Liver (tissue), 8 donors: ENCODE measurements at regions not wholly inside any gene's neighbourhood (a gene's known extent, or its start where the extent isn't known, plus 50 kb on each side); places are given as distances from the start of the nearest gene placed in this dataset.

Experiments used
- DNase-seq: peaks from one replicate; pipeline ENCODE4 v3.0.0-alpha.2; 2017; ENCODE audit warnings: low spot score
- H3K27ac ChIP-seq, 2 donors: one replicate each; pipeline ENCODE4 v1.7.0; 2013; ENCODE audit warnings: inconsistent platforms in 2 of 2, low read length in 2 of 2, control low read depth in 1 of 2, low read depth in 1 of 2, mild to moderate bottlenecking in 1 of 2
- H3K27me3 ChIP-seq, 4 donors: one replicate each; pipeline versions ENCODE4 v1.6.1 to v1.7.0; 2013; ENCODE audit warnings: low read length in 3 of 4, inconsistent platforms in 1 of 4, mild to moderate bottlenecking in 1 of 4, moderate library complexity in 1 of 4; ENCODE audit not compliant: control insufficient read depth in 4 of 4, insufficient read depth in 4 of 4
- H3K36me3 ChIP-seq, 4 donors: one replicate each; pipeline versions ENCODE4 v1.6.1 to v1.7.0; 2013; ENCODE audit warnings: low read length in 3 of 4, mild to moderate bottlenecking in 3 of 4, low read depth in 1 of 4, moderate library complexity in 1 of 4; ENCODE audit not compliant: control insufficient read depth in 4 of 4, insufficient read depth in 3 of 4
- H3K4me1 ChIP-seq, 4 donors: one replicate each; pipeline versions ENCODE4 v1.6.1 to v1.7.0; 2013; ENCODE audit warnings: low read length in 3 of 4, mild to moderate bottlenecking in 3 of 4, moderate library complexity in 1 of 4; ENCODE audit not compliant: control insufficient read depth in 4 of 4, insufficient read depth in 4 of 4
- H3K4me3 ChIP-seq, 3 donors: one replicate each; pipeline versions ENCODE4 v1.6.1 to v1.7.0; 2013; ENCODE audit warnings: low read length in 3 of 3, control low read depth in 1 of 3, low read depth in 1 of 3, mild to moderate bottlenecking in 1 of 3
- H3K9ac ChIP-seq, 2 donors: one replicate each; pipeline ENCODE4 v1.7.0; 2013; ENCODE audit warnings: low read length in 2 of 2, mild to moderate bottlenecking in 2 of 2, moderate library complexity in 2 of 2, control low read depth in 1 of 2, low read depth in 1 of 2
- H3K9me3 ChIP-seq, 4 donors: one replicate each; pipeline versions ENCODE4 v1.6.1 to v1.7.0; 2013; ENCODE audit warnings: low read length in 3 of 4; ENCODE audit not compliant: control insufficient read depth in 4 of 4
- EGR1 ChIP-seq, 2 donors: IDR thresholded peaks; 2 replicates each; pipeline ENCODE4 v1.6.1; 2016 to 2018; ENCODE audit warnings: antibody characterized with exemption in 2 of 2, low read depth in 2 of 2
- FOXA1 ChIP-seq: IDR thresholded peaks from 2 replicates; pipeline ENCODE4 v1.6.1; 2016; ENCODE audit warnings: antibody characterized with exemption
- FOXA2 ChIP-seq: IDR thresholded peaks from 2 replicates; pipeline ENCODE4 v1.6.1; 2016; ENCODE audit warnings: antibody characterized with exemption
- GABPA ChIP-seq, 2 donors: IDR thresholded peaks in 1 of 2; conservative IDR thresholded peaks in 1 of 2; 2 replicates each; pipeline ENCODE4 v1.6.1; 2016; ENCODE audit warnings: antibody characterized with exemption in 2 of 2, mild to moderate bottlenecking in 1 of 2, moderate library complexity in 1 of 2
- HNF4A ChIP-seq, 2 donors: conservative IDR thresholded peaks; 2 replicates each; pipeline ENCODE4 v1.6.1; 2016; ENCODE audit warnings: antibody characterized with exemption in 2 of 2, mild to moderate bottlenecking in 2 of 2
- HNF4G ChIP-seq: IDR thresholded peaks from 2 replicates; pipeline ENCODE4 v1.6.1; 2016; ENCODE audit warnings: antibody characterized with exemption
- JUND ChIP-seq, 2 donors: IDR thresholded peaks; 2 replicates each; pipeline ENCODE4 v1.6.1; 2016; ENCODE audit warnings: antibody characterized with exemption in 2 of 2
- MAX ChIP-seq: IDR thresholded peaks from 2 replicates; pipeline ENCODE4 v1.6.1; 2016; ENCODE audit warnings: antibody characterized with exemption
- NR2F2 ChIP-seq: IDR thresholded peaks from 2 replicates; pipeline ENCODE4 v1.6.1; 2016; ENCODE audit warnings: antibody characterized with exemption
- RAD21 ChIP-seq, 2 donors: IDR thresholded peaks; 2 replicates each; pipeline ENCODE4 v1.6.1; 2016; ENCODE audit warnings: antibody characterized with exemption in 2 of 2, mild to moderate bottlenecking in 2 of 2
- REST ChIP-seq: IDR thresholded peaks from 2 replicates; pipeline ENCODE4 v1.6.1; 2016; ENCODE audit warnings: antibody characterized with exemption, mild to moderate bottlenecking
- RXRA ChIP-seq, 2 donors: IDR thresholded peaks; 2 replicates each; pipeline ENCODE4 v1.6.1; 2017 to 2018; ENCODE audit warnings: antibody characterized with exemption in 2 of 2, mild to moderate bottlenecking in 1 of 2
- SP1 ChIP-seq: IDR thresholded peaks from 2 replicates; pipeline ENCODE4 v1.6.1; 2018; ENCODE audit warnings: antibody characterized with exemption, mild to moderate bottlenecking
- TAF1 ChIP-seq: conservative IDR thresholded peaks from 2 replicates; pipeline ENCODE4 v1.6.1; 2016; ENCODE audit warnings: antibody characterized with exemption, mild to moderate bottlenecking
- YY1 ChIP-seq: IDR thresholded peaks from 2 replicates; pipeline ENCODE4 v1.6.1; 2016; ENCODE audit warnings: antibody characterized with exemption, mild to moderate bottlenecking
- WGBS: extraction: QIAGEN DNeasy Blood & Tissue Kit; methylation state at CpG from one replicate; pipeline ENCODE4 v1.1.7; 2013; 5-methylcytosine and 5-hydroxymethylcytosine counted together
- TF ChIP-seq, protein P1 (sequence below): fragments of 150-350 bp; IDR thresholded peaks from 2 replicates; pipeline ENCODE4 v1.5.1; 2017; ENCODE audit warnings: improper control_type of control experiment, low read depth, low read length; ENCODE audit not compliant: missing input control
- TF ChIP-seq, protein P2 (sequence below): IDR thresholded peaks from 2 replicates; pipeline ENCODE4 v1.6.1; 2016; ENCODE audit warnings: antibody characterized with exemption
- TF ChIP-seq, protein P3 (sequence below): IDR thresholded peaks from 2 replicates; pipeline ENCODE4 v1.6.1; 2016; ENCODE audit warnings: antibody characterized with exemption
- donor health status: healthy.
- donor health status: healthy.
- donor health status: healthy.
- donor health status: healthy.
- donor health status: healthy.

DNA sequence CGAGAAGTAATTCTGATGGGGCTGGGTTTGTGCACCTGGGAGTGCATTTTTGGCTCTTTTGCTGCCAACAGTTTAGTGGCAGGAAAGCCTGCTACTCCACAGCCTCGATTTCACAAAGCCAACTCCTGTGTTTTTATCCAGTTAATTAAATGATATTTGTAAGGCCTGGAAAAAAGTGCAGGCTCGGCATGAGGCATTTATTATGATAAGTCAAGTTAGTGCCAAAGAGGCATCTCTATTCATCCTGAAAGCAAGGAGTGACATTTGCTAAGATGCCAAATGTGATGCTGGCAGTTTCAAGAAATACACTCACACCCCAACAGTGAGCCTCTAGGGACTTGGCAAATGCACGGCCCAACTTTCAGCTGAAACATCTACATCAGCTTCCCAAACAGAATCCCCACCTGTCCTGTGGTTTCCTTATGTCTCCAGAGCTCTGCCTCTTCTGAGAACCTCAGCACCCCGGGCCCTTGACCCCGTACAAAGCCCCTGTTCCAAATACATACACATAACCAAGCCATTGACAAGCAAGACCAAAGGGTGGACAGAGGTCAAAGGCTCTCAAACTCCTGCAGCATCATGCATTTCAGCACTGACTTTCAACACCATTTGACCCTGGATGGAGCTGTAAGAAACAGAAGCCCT lies 955.1 kb upstream of the TMEM132C start:
- H3K9ac ChIP-seq, result no peak overlapping the region
- H3K27me3 ChIP-seq, result peaks cover 0 to 6% (median 0%) of the 10 kb centered on the region in 4 donors
- H3K4me1 ChIP-seq, result no peaks in the 10 kb centered on the region
- no peak overlapping the region for H3K27ac ChIP-seq
- WGBS, result 67% methylated on average over 6 of the region's 6 CpGs
- TF ChIP-seq FOXA2 (no peak), TAF1 (no peak), HNF4G (no peak), RXRA (IDR thresholded peaks at IDR 0.05) (no peak), RAD21 (IDR thresholded peaks at IDR 0.05) (no peak)
- H3K9me3 ChIP-seq, result no peaks in the 10 kb centered on the region
- H3K4me3 ChIP-seq, result no peak overlapping the region
- H3K36me3 ChIP-seq, result no peaks in the 10 kb centered on the region
- DNase-seq, result no peak

DNA sequence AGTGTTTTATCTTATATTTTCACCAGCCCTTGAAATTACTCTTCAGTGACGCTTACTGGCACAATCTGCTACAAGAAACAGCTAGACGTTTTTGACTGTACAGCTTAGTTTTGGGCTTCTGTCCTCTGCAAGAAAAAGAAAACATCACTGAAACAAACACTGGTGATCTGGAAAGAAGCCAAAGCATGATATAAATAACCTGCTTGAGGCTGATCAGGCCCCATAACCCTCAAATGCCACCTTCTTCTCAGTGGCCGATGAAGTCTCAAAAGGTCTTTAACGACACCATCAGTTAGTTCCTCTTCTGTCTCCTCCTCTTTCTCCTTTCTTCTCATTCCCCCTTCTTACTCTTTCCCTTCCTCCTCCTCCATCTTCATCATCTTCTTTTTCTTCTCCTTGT lies 942.3 kb upstream of the TMEM132C start:
- Histone ChIP-seq H3K4me1 (no peaks in the 10 kb centered on the region), H3K9me3 (no peaks in the 10 kb centered on the region), H3K36me3 (no peaks in the 10 kb centered on the region), H3K27ac (no peak overlapping the region), H3K9ac (no peak overlapping the region), H3K27me3 (peaks cover 0 to 4% (median 1%) of the 10 kb centered on the region in 4 donors), H3K4me3 (no peak overlapping the region)
- WGBS, result 69% methylated on average over 4 of the region's 4 CpGs
- DNase-seq, result no peak
- TF ChIP-seq TAF1 (no peak), RAD21 (IDR thresholded peaks at IDR 0.05) (no peak), YY1 (no peak), REST (no peak), EGR1 (IDR thresholded peaks at IDR 0.05; ENCODE audit: low read depth in 2 of 2) (no peak), FOXA1 (no peak), FOXA2 (no peak), JUND (IDR thresholded peaks at IDR 0.05) (no peak), NR2F2 (no peak), HNF4G (no peak), GABPA (IDR thresholded peaks at IDR 0.05 in 1 of 2, conservative IDR thresholded peaks at IDR 0.05 in 1 of 2) (no peak), HNF4A (conservative IDR thresholded peaks at IDR 0.05) (no peak), SP1 (no peak), MAX (no peak), RXRA (IDR thresholded peaks at IDR 0.05) (no peak)
- TF ChIP-seq, protein P1, sequence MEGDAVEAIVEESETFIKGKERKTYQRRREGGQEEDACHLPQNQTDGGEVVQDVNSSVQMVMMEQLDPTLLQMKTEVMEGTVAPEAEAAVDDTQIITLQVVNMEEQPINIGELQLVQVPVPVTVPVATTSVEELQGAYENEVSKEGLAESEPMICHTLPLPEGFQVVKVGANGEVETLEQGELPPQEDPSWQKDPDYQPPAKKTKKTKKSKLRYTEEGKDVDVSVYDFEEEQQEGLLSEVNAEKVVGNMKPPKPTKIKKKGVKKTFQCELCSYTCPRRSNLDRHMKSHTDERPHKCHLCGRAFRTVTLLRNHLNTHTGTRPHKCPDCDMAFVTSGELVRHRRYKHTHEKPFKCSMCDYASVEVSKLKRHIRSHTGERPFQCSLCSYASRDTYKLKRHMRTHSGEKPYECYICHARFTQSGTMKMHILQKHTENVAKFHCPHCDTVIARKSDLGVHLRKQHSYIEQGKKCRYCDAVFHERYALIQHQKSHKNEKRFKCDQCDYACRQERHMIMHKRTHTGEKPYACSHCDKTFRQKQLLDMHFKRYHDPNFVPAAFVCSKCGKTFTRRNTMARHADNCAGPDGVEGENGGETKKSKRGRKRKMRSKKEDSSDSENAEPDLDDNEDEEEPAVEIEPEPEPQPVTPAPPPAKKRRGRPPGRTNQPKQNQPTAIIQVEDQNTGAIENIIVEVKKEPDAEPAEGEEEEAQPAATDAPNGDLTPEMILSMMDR, result no peak
- TF ChIP-seq, protein P2, sequence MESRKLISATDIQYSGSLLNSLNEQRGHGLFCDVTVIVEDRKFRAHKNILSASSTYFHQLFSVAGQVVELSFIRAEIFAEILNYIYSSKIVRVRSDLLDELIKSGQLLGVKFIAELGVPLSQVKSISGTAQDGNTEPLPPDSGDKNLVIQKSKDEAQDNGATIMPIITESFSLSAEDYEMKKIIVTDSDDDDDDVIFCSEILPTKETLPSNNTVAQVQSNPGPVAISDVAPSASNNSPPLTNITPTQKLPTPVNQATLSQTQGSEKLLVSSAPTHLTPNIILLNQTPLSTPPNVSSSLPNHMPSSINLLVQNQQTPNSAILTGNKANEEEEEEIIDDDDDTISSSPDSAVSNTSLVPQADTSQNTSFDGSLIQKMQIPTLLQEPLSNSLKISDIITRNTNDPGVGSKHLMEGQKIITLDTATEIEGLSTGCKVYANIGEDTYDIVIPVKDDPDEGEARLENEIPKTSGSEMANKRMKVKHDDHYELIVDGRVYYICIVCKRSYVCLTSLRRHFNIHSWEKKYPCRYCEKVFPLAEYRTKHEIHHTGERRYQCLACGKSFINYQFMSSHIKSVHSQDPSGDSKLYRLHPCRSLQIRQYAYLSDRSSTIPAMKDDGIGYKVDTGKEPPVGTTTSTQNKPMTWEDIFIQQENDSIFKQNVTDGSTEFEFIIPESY, result no peak
- TF ChIP-seq, protein P3, sequence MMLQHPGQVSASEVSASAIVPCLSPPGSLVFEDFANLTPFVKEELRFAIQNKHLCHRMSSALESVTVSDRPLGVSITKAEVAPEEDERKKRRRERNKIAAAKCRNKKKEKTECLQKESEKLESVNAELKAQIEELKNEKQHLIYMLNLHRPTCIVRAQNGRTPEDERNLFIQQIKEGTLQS, result no peak
